ENCODE measurements at regions not wholly inside any gene's neighbourhood (a gene's known extent, or its start where the extent isn't known, plus 50 kb on each side); places are given as distances from the start of the nearest gene placed in this dataset.

GRCh38 chr2:2664989-2665833, 334.1 kb upstream of the MYT1L start:
- TF ChIP-seq, protein P1, sequence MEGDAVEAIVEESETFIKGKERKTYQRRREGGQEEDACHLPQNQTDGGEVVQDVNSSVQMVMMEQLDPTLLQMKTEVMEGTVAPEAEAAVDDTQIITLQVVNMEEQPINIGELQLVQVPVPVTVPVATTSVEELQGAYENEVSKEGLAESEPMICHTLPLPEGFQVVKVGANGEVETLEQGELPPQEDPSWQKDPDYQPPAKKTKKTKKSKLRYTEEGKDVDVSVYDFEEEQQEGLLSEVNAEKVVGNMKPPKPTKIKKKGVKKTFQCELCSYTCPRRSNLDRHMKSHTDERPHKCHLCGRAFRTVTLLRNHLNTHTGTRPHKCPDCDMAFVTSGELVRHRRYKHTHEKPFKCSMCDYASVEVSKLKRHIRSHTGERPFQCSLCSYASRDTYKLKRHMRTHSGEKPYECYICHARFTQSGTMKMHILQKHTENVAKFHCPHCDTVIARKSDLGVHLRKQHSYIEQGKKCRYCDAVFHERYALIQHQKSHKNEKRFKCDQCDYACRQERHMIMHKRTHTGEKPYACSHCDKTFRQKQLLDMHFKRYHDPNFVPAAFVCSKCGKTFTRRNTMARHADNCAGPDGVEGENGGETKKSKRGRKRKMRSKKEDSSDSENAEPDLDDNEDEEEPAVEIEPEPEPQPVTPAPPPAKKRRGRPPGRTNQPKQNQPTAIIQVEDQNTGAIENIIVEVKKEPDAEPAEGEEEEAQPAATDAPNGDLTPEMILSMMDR (IDR thresholded peaks at IDR 0.05; ENCODE audit: low read length) = no peak
- no peak for TF ChIP-seq EZH2 (IDR thresholded peaks at IDR 0.05; ENCODE audit: borderline replicate concordance, low read length)
